ENCODE measurements at regions not wholly inside any gene's neighbourhood (a gene's known extent, or its start where the extent isn't known, plus 50 kb on each side); places are given as distances from the start of the nearest gene placed in this dataset.

DNA sequence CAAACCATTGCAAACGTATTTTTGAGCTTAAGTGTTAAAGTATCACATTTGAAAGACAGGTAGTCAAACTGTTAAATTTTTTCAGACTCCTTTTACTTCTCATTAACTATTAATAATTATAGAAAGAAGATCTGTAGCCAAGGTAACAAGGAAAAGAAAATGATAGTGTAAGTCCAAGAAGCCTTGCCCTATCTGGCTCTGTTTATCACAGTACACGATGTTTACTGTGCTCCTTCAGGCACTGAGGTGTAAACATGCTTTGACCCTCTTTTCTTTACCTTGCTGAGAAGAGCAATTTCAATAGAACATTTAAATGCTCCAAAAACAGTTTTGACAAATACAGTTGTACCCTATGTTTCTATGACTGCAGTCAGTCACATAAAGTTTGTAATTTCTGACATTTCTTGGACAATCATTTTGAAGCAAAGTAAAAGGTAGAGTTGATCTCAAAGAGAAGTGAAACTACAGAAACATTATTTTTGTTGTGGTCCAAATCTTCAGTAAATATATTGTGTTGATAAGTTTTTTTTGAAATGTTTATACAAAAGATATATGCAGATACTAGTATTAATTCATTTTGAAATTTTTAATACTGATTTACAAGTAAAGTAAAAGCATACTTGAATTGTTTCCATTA, 152.6 kb upstream of the KYNU start:
- Histone ChIP-seq H3K9me1 (replicated peaks; ENCODE audit: control insufficient read depth, extremely low read depth, insufficient read depth, low read length) (no peaks in the 10 kb centered on the region), H3K4me3 (replicated peaks in 1 of 3; ENCODE audit: insufficient read depth in 1 of 3, low read depth in 1 of 3, low read length in 3 of 3) (no peak overlapping the region), H3K9me3 (replicated peaks; ENCODE audit: control insufficient read depth, insufficient read depth, low read length) (no peaks in the 10 kb centered on the region), H3K4me1 (ENCODE audit: control insufficient read depth, extremely low read depth, insufficient read depth, low read length) (no peaks in the 10 kb centered on the region), H3K36me3 (ENCODE audit: control insufficient read depth in 2 of 2, extremely low read depth in 1 of 2, insufficient read depth in 2 of 2, low read length in 2 of 2) (no peaks in the 10 kb centered on the region), H4K20me1 (replicated peaks; ENCODE audit: control insufficient read depth, extremely low read depth, insufficient read depth, low read length) (no peaks in the 10 kb centered on the region), H3K4me2 (ENCODE audit: insufficient read depth, low read length) (no peak overlapping the region), H3K9ac (replicated peaks; ENCODE audit: extremely low read depth, insufficient read depth, low read length) (no peak overlapping the region), H2AFZ (ENCODE audit: low read depth, low read length) (no peak overlapping the region), H3K27ac (ENCODE audit: insufficient read depth, low read depth, low read length) (no peak overlapping the region), H3K79me2 (ENCODE audit: control insufficient read depth, insufficient read depth, low read length) (no peaks in the 10 kb centered on the region), H3K27me3 (ENCODE audit: control insufficient read depth in 2 of 2, insufficient read depth in 2 of 2, low read length in 2 of 2) (no peaks in the 10 kb centered on the region)
- BruUV-seq (replicated peaks): no TSS peak
- FAIRE-seq (no peak), DNase-seq (ENCODE audit: low read depth, low spot score) (no peak)
- no peak for TF ChIP-seq EZH2 (IDR thresholded peaks at IDR 0.05; ENCODE audit: borderline replicate concordance, low read depth, low read length, severe bottlenecking)
- no peak for TF ChIP-seq FOS (IDR thresholded peaks at IDR 0.05; ENCODE audit: borderline replicate concordance, insufficient read depth, low read length)
- no peak for TF ChIP-seq POLR2A (IDR thresholded peaks at IDR 0.05; ENCODE audit: low read depth, low read length)
- TF ChIP-seq, protein P1, sequence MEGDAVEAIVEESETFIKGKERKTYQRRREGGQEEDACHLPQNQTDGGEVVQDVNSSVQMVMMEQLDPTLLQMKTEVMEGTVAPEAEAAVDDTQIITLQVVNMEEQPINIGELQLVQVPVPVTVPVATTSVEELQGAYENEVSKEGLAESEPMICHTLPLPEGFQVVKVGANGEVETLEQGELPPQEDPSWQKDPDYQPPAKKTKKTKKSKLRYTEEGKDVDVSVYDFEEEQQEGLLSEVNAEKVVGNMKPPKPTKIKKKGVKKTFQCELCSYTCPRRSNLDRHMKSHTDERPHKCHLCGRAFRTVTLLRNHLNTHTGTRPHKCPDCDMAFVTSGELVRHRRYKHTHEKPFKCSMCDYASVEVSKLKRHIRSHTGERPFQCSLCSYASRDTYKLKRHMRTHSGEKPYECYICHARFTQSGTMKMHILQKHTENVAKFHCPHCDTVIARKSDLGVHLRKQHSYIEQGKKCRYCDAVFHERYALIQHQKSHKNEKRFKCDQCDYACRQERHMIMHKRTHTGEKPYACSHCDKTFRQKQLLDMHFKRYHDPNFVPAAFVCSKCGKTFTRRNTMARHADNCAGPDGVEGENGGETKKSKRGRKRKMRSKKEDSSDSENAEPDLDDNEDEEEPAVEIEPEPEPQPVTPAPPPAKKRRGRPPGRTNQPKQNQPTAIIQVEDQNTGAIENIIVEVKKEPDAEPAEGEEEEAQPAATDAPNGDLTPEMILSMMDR (IDR thresholded peaks at IDR 0.05; ENCODE audit: extremely low read depth in 1 of 2, insufficient read depth in 1 of 2, low read depth in 1 of 2, low read length in 2 of 2): no peak
- no peak for TF ChIP-seq MYC (IDR thresholded peaks at IDR 0.05; ENCODE audit: low read depth, low read length)
- TF ChIP-seq JUN (IDR thresholded peaks at IDR 0.05; ENCODE audit: borderline replicate concordance, insufficient read depth, insufficient read length, low read depth): no peak
- TF ChIP-seq GATA2 (IDR thresholded peaks at IDR 0.05; ENCODE audit: insufficient read depth, insufficient read length, low read depth, low read length): no peak
- no peak for TF ChIP-seq POLR2AphosphoS5 (IDR thresholded peaks at IDR 0.05; ENCODE audit: insufficient read depth, low read depth, low read length)
- TF ChIP-seq, protein P2, sequence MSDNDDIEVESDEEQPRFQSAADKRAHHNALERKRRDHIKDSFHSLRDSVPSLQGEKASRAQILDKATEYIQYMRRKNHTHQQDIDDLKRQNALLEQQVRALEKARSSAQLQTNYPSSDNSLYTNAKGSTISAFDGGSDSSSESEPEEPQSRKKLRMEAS (IDR thresholded peaks at IDR 0.05; ENCODE audit: insufficient read depth, insufficient read length): no peak
- CTCF ChIA-PET: interaction anchor here (0.7 kb wide), 1 partner anchor 18 kb away, joined by 3 read pairs; no protein-coding TSS in a partner anchor
- dilution Hi-C loops (cut with MboI; ENCODE audit: extremely low pct_ligation_motif_present, low sequenced_read_pairs): no loop called here
- POLR2A ChIA-PET: no interaction called here
- intact Hi-C loops (cut with micrococcal nuclease): no loop called here

Data from endothelial cell of umbilical vein (primary cell).